ENCODE measurements at regions not wholly inside any gene's neighbourhood (a gene's known extent, or its start where the extent isn't known, plus 50 kb on each side); places are given as distances from the start of the nearest gene placed in this dataset.

- DNase-seq (ENCODE audit: extremely low read depth in 1 of 2, low read depth in 1 of 2) = no peak
These were observed 60.0 kb upstream of the NMNAT3 start for GRCh38 chr3:139737682-139738361.

GRCh38 chr3:139735191-139735590, 57.4 kb upstream of the NMNAT3 start:
- no peak for DNase-seq (ENCODE audit: extremely low read depth in 1 of 2, low read depth in 1 of 2)

GRCh38 chr3:139732729-139733128, 55.0 kb upstream of the NMNAT3 start:
- no peak for DNase-seq (ENCODE audit: extremely low read depth in 1 of 2, low read depth in 1 of 2)

DNA sequence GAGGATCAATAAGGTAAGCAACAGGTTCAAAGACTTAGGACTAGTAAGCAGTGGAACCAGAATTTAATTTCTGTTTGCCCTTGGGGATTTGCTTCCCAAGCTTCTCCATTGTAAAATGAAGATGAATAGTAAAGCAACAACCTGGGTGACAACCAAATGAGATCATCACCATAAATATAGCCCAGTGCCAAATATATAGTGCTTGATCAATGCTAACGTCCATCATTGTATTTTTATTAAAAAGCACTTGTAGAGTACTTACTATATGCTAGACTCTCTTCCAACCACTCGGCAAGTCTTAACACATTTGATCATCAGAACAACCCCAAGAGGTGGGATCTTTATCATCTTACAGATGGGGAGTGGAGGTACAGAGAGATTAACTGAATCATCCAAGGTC, 51.5 kb upstream of the NMNAT3 start:
- no peak for DNase-seq (ENCODE audit: extremely low read depth in 1 of 2, low read depth in 1 of 2)

DNA sequence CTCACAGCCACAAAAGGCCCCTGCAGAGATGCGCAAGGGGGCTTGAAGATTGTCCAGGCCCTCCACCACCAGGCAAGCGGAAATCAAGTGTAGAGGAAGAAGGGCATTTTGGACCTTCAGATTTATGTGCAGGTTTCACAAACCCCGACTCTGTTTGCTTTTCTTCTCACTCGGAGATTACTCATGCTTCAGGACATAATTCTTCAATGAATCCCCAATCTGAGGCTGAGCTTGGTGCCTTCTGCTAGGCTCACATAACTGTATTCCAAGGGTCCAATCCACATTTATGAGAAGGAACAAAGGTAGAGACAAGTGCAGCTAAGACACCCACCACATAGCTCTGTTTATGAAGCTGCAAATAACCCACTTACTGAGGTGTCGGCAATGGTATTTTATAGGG, 50.6 kb upstream of the NMNAT3 start:
- no peak for DNase-seq (ENCODE audit: extremely low read depth in 1 of 2, low read depth in 1 of 2)

Data from stimulated activated CD8-positive, alpha-beta memory T cell treated with anti-CD3 and anti-CD28 coated beads, Interleukin-7, amount 100 ng/mL, for 48 hours (primary cell).